Stimulated activated CD4-positive, alpha-beta T cell treated with anti-CD3 and anti-CD28 coated beads, Interleukin-4, amount 100 ng/mL, for 24 hours (primary cell): ENCODE measurements at regions not wholly inside any gene's neighbourhood (a gene's known extent, or its start where the extent isn't known, plus 50 kb on each side); places are given as distances from the start of the nearest gene placed in this dataset.
"Not testable (repeated sequence)": the region's sequence is repeated elsewhere in the genome, so short reads cannot be mapped to it uniquely, and the experiment has no call there.

ENCODE experiments used
- DNase-seq: peaks from one replicate; pipeline ENCODE4 v3.0.0-alpha.2; 2020

DNA sequence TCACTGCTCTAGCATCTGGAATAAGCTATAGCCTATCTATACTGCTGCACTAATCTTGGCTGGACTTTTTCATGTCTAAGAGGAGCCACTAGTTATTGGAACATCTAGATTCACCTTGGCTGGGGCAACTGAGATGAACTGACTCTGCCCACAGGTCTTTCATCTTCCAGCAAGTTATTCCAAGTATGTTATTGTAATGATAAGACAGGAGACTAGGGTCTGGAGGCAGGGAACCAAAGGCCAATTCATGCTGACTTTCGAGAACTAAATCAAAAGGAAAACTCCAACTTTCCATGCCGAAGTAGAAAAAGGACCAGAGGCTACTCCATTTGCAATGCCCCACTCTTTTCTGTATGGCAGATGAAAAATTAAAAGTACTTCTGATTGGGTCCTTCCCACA, 1243.0 kb upstream of the RAG2 start:
- no peak for DNase-seq

DNA sequence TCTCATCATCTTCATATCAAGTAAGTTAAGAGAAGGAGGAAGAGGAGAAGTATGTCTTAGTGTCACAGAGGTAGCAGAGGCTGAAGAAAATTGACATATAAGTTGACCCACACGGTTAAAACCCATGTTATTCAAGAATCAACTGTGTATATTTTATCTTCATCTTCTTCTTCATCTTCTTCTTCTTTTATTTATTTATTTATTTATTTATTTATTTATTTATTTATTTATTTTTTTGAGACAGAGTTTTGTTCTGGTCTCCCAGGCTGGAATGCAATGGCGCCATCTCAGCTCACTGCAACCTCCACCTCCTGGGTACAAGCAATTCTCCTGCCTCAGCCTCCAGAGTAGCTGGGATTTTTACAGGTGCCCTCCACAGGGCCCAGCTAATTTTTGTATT, 1242.3 kb upstream of the RAG2 start:
- not testable (repeated sequence) for DNase-seq

DNA sequence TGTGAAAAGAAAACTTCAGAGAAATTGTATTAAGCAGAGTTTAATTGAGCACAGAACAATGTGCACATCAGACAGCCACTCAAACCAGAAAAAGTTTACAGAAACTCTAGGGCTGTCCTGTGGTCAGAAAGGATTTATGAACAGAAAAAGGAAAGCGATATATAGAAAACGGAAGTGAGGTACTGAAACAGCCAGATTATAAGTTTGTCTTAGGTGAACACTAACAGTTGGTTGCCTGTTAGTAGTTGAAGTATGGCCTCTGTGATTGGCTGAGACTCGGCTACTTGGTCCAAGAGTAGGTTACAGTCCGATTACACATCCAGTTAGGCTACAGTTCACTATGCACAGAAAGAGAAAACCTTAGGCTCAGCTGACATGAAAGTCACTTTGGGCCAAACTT, 1232.5 kb upstream of the RAG2 start:
- DNase-seq, result no peak

DNA sequence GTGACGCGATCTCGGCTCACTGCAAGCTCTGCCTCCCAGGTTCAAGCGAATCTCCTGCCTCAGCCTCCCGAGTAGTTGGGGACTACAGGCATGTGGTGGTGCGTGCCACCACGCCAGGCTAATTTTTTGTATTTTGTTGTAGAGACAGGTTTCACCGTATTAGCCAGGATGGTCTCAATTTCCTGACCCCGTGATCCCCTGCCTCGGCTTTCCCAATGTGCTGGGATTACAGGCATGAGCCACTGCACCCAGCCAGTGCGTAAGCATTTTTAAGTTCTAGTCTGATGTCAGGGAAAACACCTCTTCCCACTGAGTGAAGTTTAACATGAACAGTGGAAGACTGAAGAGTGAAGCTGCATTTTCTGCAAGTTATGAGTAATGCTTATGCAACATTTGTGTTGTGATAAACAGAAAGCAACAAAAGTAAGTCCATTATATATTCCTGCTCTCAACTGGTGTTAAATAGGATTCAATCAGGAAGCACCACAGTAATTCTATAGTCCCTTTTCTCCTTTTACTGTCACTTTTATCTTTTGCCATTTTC, 1219.8 kb upstream of the RAG2 start:
- DNase-seq, result no peak

DNA sequence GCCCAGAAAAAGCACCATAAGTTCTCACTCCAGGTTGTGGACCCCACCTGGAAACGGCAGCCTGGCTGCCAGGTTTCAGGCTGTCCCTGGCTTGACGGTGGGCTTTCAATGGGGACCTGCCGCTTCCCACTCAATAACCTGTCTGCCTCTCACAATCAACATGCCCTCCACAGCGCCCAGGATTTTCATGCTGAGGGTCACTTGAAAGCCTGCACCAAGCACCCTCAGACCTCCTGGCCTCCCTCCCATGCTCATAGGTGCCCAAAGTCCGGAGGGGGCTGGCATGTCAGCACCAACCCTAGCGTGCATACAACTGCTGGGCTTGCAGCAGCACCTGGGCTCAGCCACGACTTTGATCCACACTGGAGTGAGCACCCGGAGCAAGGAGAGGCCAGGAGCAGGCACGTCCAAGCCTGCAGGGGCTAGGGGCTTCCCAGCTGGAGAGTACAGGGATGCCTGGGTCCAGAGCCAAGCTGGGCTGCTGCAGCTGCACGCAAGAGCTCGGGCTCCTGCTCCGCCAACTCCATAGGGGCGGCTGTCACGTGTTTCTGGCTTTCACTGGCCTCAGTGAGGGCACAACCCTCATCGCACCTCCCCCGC, 1214.3 kb upstream of the RAG2 start:
- no peak for DNase-seq

DNA sequence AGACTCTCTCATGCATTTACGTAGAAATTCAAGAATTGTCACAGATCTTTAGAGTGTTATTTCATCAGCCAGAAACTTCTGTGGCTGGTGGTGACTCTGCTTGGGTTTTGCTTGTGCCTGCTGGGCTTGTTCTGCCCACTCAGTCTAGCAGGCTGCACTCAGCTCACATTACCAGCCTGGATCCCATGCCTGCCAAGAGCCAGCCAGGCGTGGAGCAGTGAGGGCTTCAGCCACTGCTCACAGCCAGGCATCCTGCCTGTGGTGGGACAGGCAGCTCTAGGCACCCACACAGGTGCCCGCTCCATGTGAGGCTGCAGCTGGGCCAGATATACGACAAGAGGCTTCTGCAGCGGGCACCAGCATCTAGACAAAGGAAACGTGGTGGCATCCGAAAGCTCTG, 1213.3 kb upstream of the RAG2 start:
- no peak for DNase-seq

DNA sequence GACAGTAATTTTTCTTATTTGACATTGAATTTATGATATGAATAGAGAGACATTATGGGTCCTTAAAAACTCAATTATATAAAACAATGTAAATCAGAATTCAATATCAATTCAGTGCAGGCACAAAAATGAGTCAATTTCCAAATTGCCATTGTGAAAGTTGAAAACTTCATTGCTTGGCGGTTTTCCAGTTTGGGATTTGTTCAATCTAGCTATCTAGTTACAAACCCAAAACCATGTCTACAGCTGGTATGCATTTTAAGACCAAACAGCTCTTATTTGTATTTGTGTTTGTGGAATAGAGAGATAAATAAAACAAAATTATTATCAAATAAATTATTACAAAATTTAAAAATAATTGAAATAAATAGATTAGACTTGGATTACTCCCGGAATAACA, 1206.6 kb upstream of the RAG2 start:
- DNase-seq, result no peak

DNA sequence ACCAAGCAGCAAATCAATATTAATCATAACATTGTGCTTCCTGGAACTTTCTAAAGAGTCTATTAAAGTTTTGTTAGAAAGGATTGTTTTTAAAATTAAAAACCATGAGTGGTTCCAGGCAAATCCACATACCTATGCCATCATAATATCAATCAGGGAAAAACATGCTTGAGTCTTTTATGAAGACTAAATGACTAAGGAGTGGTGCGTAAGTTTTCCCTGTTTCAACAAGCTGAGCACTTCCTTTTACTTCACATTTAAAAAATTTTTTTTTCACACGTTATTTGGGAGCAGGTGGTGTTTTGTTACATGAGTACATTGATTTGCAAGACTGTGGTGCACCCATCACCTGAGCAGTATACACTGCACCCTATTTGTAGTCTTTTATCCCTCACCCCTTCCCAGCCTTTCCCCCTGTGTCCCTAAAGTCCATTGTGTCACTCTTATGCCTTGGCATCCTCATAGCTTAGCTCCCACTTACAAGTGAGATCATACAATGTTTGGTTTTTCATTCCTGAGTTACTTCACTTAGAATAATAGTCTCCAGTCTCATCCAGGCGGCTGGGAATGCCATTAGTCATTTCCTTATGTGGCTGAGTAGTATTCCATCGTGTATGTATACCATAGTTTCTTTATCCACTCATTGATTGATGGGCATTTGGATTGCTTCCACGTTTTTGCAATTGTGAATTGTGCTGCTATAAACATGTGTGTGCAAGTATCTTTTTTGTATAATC, 1190.3 kb upstream of the RAG2 start:
- DNase-seq, result no peak

DNA sequence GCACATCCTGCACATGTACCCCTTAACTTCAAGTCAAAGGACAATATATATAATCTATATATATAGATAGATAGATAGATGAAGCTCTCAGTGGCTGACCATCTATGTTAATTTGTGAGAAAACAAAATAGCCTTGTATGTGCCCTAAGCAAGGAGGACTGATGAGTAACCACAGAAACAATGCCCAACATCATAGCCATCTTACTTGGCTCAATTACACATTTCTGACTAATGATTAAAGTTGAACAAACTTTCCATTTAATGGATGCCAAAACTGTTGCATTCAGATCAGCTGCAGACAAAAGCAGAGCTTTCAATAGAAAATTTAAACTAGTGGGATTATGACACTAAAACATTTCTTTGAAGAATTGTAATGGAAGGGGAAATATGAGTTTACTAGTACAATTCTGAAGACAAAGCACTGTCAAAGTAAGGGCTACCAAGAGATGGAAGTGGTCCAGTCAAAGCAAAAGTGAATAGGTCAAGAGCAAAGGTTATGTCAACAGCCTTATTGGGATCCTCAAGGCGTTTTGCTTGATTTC, 1188.2 kb upstream of the RAG2 start:
- DNase-seq, result no peak

DNA sequence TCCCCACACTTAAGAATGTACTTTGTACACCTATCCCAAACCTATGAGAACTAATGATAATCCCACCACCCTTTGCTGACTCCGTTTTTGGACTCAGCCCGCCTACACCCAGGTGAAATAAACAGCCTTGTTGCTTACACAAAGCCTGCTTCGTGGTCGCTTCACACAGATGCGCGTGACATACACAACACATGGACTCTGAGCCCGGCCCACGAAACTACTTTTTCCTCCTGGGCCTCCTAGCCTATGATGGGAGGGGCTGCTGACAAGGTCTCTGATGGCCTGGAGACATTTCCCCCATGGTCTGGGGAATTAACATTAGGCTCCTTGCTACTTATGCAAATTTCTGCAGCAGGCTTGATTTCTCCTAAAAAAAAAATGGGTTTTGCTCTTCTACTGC, 1176.4 kb upstream of the RAG2 start:
- DNase-seq, result no peak

DNA sequence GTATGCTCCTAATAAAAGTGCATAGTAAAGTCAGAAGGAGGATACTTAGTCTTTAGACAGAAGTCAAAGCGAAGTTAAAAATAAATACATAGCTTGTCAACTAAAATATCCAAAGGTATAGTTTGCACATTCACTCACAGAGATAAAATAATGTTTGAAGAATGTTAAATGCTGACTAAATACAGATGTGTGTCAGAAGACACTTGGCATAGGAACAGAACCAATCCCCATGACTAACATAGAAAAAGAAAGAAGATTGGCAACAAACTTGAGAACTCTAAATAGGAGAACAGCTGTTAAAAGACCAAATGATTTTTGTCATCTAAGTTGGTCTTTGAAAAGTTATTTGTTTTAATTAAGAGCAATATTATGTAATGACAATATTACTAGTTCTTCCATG, 1172.1 kb upstream of the RAG2 start:
- DNase-seq, result no peak

DNA sequence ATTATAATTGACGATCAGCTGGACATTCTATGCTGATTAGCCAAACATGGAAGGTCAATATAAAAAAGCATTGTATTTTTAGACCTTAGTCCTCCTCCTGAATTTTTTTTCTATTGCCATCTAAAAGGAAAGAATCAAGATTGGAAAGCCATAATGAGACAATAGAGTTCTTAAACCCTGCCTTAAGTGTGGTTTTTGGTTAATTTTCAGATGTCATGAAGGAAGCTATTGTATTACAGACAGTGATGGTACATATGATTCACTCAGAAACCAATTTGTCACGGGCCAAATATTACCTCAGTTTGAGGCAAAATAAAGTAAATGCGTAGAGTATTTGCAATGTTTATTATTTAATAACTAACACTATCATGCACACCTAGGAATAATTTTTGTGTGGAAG, 1164.0 kb upstream of the RAG2 start:
- no peak for DNase-seq

DNA sequence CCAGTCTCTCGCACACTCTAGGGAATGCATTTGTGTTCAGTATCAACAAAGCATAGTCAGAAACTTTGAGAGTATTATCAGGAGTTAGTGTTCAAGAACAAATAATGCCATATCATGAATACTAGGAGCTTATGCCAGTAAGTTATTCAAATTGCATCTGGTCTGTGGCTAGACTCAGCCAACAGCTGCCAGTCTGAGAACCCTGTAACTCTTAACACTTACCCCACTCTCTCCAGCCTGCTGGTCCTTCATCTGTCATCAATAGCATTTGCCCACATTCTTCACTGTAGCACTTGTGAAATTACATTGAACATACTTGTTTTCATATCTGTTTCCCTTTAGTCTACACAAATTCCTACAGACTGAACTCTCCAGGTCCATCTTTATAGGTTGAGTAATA, 1157.5 kb upstream of the RAG2 start:
- DNase-seq, result no peak

DNA sequence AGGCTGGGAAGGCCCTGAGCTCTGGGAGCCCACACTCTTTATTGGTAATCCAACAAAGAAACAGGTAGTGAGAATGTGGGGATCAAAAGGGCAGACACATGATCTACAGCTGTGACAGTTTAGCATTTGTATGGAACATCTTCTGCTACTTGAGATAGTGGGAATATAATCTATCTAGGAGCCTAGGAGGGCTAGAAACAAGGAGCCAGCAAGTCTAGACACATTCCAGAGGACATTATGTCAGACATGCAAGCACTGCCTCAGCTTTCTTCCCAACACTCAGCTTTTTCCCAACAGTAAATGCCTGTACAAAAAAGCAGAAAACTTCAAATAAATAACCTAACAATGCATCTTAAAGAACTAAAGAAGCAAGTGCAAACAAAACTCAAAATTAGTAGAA, 1150.6 kb upstream of the RAG2 start:
- DNase-seq, result no peak

DNA sequence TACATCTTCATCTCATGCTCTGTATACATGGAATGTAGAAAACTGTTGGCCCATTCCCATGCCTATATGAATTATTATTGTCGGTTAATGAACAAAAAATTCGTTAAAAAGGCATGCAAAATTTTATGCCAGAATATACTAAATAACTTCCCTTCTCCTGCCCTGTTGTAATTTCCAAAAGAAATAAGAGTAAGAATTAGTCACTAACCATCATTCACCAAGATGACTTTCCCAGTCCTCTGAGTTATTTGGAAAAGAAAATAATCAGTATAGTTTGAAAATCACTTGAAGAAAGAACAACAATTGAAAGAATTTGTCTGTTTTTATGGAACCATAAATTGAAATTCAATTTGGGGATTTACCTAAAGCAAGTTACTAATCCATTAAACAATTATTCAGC, 1149.1 kb upstream of the RAG2 start:
- DNase-seq, result no peak

DNA sequence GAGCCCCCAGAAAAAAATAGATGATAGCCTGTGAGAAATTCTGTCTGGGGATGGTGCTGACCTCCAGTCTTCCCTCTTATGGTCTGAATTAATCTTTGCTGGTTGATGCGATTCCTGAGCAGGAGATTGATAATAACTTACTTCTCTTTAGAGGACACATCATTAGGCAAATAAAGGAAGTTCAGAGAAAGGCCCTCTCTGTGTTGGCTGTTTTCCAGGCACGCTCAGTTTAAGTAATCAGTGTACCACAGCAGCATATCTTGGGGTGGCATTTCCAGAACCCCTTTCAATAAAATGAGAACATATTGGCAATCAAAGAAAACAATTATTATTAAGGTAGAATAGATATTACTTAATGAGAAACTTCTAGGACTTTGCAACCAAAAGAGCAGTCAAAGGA, 1129.3 kb upstream of the RAG2 start:
- DNase-seq, result no peak

DNA sequence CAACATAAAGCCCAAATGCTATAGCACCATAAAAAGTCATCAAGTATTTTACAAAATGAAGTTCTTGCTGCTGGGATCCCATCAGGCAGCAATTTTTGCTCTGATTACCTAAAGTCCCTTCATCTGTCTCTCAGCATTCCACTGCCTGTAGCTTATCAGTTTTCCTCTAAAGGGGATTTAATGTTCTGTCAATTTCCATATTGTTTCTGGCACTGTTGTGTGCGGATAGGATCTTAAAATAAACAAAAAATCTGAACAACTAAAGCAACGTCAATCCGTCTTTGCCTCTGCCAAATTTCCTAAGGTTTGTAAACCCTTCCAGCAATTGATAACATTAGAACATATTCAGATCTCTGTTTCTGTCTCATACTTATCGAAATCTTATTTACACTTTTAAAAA, 1126.3 kb upstream of the RAG2 start:
- DNase-seq, result no peak

DNA sequence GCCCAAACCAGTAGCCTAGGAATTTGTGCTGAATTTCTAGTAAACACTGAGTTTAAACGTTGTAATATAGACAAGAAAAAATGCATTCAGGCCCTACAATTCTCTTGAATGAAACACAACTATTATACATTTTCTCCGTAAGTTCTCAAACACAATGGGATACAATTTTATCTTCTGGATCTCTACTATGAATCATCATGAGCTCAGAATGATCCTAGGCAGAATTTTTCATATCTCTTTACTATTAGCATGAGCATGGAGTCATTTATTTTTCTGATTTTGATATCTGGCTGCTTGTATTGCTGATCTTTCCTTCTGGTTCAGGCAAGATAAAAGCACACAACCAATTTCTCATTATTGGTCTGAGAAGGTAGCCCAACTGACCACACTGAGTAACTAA, 1123.4 kb upstream of the RAG2 start:
- DNase-seq, result no peak

DNA sequence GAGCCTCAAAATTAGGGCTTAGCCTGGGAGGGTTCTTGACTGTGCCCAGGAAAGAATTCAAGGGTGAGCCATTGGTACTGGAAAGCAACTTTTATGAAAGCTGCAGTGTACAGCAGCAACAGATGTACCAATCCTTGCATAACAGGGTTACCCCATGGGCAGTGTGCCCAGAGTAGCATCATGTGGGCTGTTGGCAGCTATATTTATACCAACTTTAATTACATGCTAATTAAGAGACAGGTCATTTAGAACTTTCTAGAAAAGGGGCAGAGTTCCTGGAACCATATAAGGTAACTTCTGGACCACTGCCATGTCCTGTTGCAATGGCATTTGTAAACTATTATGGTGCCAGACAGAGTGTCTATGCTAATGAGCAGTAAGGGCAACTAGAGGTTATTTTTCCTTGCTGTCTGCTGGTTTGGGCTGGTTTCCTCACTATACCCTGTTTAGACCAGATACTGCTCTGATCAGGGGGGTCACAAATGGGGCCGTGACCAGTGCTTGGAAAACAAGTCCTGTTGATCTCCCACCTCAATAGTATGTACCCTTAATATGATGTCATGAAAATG, 1120.5 kb upstream of the RAG2 start:
- no peak for DNase-seq

DNA sequence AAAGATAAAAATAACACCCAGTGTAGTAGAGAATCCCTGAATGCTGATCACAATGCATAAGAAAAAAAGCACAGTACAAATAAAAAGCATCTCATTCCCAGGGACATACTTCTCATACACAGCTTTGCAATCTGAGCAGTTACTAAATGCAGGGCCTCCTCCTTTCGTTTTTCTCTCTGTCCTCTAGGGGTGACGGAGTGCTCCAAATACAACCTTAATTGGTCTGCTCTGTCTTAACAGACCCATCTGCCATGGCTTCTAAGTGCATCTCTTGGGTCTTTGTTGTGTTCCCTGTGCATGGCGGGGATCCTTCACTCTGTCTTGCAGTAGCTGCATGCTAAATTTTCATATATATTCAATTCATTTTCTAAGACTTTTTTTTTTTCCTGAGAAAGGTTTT, 1114.2 kb upstream of the RAG2 start:
- no peak for DNase-seq

DNA sequence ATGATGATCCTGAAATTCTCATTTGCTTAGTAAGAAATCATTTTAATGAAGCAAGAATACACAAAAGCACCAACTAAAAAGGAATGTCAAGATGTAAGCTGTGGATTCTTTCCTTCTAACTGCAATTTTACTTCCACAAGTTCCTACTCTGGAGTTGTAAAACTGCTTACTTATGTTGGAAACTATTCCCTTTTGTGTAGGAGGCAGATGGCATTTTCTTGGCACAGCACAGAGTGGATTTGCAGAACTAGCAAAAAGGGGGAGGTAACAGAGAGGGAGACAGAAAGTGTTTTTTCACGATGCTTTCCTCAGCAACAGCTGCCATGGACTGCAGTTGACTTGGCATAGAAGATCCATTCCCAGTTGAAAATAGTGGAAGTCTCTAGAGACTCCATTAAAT, 1112.0 kb upstream of the RAG2 start:
- DNase-seq, result no peak

DNA sequence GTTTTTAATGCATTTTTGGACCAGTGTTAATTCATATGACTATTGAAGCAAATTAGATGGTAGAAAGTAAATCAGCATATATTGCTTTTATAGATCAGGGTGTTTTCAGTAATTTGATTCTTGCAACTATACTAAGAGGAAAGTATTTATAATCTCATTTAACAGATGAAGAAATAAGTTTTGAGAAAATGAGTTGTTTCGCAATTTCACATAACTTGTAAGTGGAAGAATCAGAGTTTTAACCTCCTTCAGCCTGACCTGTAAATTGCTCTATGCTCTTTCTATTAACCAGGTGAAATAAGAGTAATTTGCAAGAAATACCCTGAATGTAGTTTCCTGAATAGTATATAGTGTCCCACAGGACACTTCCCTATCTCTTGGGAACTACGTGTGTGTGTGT, 1106.8 kb upstream of the RAG2 start:
- no peak for DNase-seq

DNA sequence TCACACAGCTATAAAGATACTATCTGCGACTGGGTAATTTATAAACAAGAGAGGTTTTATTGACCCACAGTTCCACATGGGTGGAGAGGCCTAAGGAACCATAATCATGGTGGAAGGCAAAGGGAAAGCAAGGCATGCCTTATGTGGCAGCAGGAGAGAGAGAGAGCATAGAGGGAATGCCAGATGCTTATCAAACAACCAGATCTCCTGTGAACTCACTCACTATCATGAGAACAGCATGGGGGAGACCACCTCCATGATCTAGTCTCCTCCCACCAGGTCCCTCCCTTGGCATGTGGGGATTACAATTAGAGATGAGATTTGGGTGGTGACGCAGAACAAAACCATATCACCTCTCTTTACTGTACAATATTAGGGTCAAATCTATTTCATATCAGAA, 1101.6 kb upstream of the RAG2 start:
- DNase-seq, result no peak

DNA sequence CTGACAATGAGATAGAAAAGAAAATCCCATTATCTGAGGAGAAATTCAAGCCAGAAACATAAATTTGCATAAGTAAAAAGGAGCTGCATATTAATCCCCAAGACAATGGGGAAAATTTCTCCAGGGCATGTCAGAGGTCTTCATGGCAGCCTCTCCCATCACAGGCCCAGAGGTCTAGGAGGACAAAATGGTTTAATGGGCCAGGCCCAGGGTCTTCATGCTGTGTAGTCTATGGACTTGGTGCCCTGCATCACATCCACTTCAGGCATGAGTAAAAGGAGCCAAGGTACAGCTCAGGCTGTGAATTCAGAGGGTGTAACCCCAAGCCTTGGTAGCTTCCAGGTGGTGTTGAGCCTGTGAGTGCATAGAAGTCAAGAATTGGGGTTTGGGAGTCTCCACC, 1097.2 kb upstream of the RAG2 start:
- DNase-seq, result no peak
